B cell (primary cell): ENCODE measurements at regions not wholly inside any gene's neighbourhood (a gene's known extent, or its start where the extent isn't known, plus 50 kb on each side); places are given as distances from the start of the nearest gene placed in this dataset.

Experiments used
- ATAC-seq: fragments of 200-7000 bp; cut with Tn5 transposase; one replicate; pipeline ENCODE4 v1.10.0; 2021; ENCODE audit warnings: low read depth, mild to moderate bottlenecking, moderate number of reproducible peaks, moderate library complexity
- CTCF ChIA-PET: fragments of 350-600 bp; sonication (Branson Sonifier 250); formaldehyde crosslinking; loops from one replicate; lab custom pipeline; 2021; ENCODE audit warnings: antibody characterized with exemption, inconsistent platforms; lab: Charles Lee
- POLR2A ChIA-PET: fragments of 350-600 bp; sonication (Branson Sonifier 250); formaldehyde crosslinking; loops from one replicate; lab custom pipeline; 2021; ENCODE audit warnings: antibody characterized with exemption; lab: Charles Lee
- DNase-seq: peaks from one replicate; pipeline ENCODE4 v3.0.0; 2013
- H2AFZ ChIP-seq: 2 replicates; pipeline ENCODE4 v1.6.1; 2012; ENCODE audit warnings: mild to moderate bottlenecking, low read depth, low read length; ENCODE audit not compliant: insufficient read depth, poor library complexity, severe bottlenecking
- H3K27ac ChIP-seq, 2 donors: 1 replicate in 1 of 2; 2 replicates in 1 of 2; pipeline ENCODE4 v1.5.1; 2012 to 2013; ENCODE audit warnings: low read length in 2 of 2, mild to moderate bottlenecking in 2 of 2, moderate library complexity in 1 of 2
- H3K27me3 ChIP-seq, 4 experiments: fragments of 200-600 bp in 1 of 4; sonication (generic) in 1 of 4; replicated peaks in 1 of 4; 1 replicate in 2 of 4; 2 replicates in 2 of 4; pipeline versions ENCODE4 v1.6.1 to v1.7.0; 2013 to 2016; ENCODE audit warnings: low read length in 3 of 4, mild to moderate bottlenecking in 2 of 4, mixed read lengths in 1 of 4, moderate library complexity in 1 of 4; ENCODE audit not compliant: insufficient read depth in 4 of 4, control insufficient read depth in 3 of 4; ENCODE audit errors: control extremely low read depth in 1 of 4
- H3K36me3 ChIP-seq, 2 experiments: replicated peaks in 1 of 2; 1 replicate in 1 of 2; 2 replicates in 1 of 2; pipeline versions ENCODE4 v1.6.1 to v1.7.1; 2013; ENCODE audit warnings: low read length in 1 of 2; ENCODE audit not compliant: insufficient read depth in 2 of 2, control insufficient read depth in 1 of 2; ENCODE audit errors: control extremely low read depth in 1 of 2, extremely low read depth in 1 of 2
- H3K4me1 ChIP-seq, 2 donors: fragments of 200-600 bp in 1 of 2; sonication (generic) in 1 of 2; 1 replicate in 1 of 2; 2 replicates in 1 of 2; pipeline versions ENCODE4 v1.5.1 to v1.6.1; 2013 to 2017; ENCODE audit warnings: low read length in 2 of 2; ENCODE audit not compliant: control insufficient read depth in 2 of 2, insufficient read depth in 2 of 2
- H3K4me2 ChIP-seq: replicated peaks from 2 replicates; pipeline ENCODE3; 2012; ENCODE audit warnings: mild to moderate bottlenecking, low read depth, low read length; ENCODE audit not compliant: poor library complexity, severe bottlenecking
- H3K4me3 ChIP-seq, 5 experiments: fragments of 200-600 bp in 1 of 5; sonication (generic) in 1 of 5; 1 replicate in 3 of 5; 2 replicates in 2 of 5; pipeline versions ENCODE4 v1.5.1 to v1.7.0; 2011 to 2016; ENCODE audit warnings: low read length in 4 of 5, mild to moderate bottlenecking in 4 of 5, low read depth in 2 of 5, control low read depth in 1 of 5, moderate library complexity in 1 of 5; ENCODE audit not compliant: insufficient read depth in 1 of 5; ENCODE audit errors: control extremely low read depth in 1 of 5, extremely low read depth in 1 of 5
- H3K79me2 ChIP-seq: fragments of 200-600 bp; sonication (generic); one replicate; pipeline ENCODE4 v1.6.0; 2016; ENCODE audit warnings: low read length; ENCODE audit not compliant: control insufficient read depth, insufficient read depth
- H3K9ac ChIP-seq: fragments of 200-600 bp; sonication (generic); 2 replicates; pipeline ENCODE4 v1.6.1; 2017; ENCODE audit warnings: mild to moderate bottlenecking, low read length, moderate library complexity
- H3K9me3 ChIP-seq, 3 donors: one replicate each; pipeline versions ENCODE4 v1.6.1 to v1.7.1; 2013; ENCODE audit warnings: low read length in 2 of 3; ENCODE audit not compliant: control insufficient read depth in 2 of 3, insufficient read depth in 1 of 3; ENCODE audit errors: control extremely low read depth in 1 of 3
- H4K20me1 ChIP-seq: 2 replicates; pipeline ENCODE4 v1.6.0; 2012; ENCODE audit warnings: mild to moderate bottlenecking, low read length; ENCODE audit not compliant: insufficient read depth, control insufficient read depth, poor library complexity, severe bottlenecking
- H3K27ac Mint-ChIP-seq: one replicate; pipeline ENCODE4 v1.8.0; 2021; ENCODE audit warnings: mixed read lengths
- H3K27me3 Mint-ChIP-seq: one replicate; pipeline ENCODE4 v1.8.0; 2021; ENCODE audit warnings: mixed read lengths
- H3K4me1 Mint-ChIP-seq: one replicate; pipeline ENCODE4 v1.8.0; 2021; ENCODE audit warnings: mixed read lengths
- H3K4me3 Mint-ChIP-seq: one replicate; pipeline ENCODE4 v1.8.0; 2021; ENCODE audit warnings: mixed read lengths
- H3K9me3 Mint-ChIP-seq: one replicate; pipeline ENCODE4 v1.8.0; 2022; ENCODE audit warnings: mixed read lengths; ENCODE audit not compliant: insufficient read depth
- CTCF ChIP-seq: fragments of 200-600 bp; IDR thresholded peaks from one replicate; pipeline ENCODE4 v1.8.0; 2022; ENCODE audit warnings: antibody characterized with exemption, mild to moderate bottlenecking
- EZH2 ChIP-seq: IDR thresholded peaks from 2 replicates; pipeline ENCODE4 v1.6.1; 2012; ENCODE audit warnings: borderline replicate concordance, low read depth, mild to moderate bottlenecking, moderate library complexity, low read length; ENCODE audit not compliant: insufficient read depth, poor library complexity, severe bottlenecking
- WGBS: methylation state at CpG from one replicate; pipeline ENCODE4 v1.1.5; 2013; ENCODE audit warnings: missing lambda C conversion rate; ENCODE audit not compliant: insufficient coverage; 5-methylcytosine and 5-hydroxymethylcytosine counted together
- intact Hi-C: fragments of 100-400 bp; cut with micrococcal nuclease; formaldehyde crosslinking; loops from one replicate; pipeline ENCODE4 v1.10.0; 2022

- no peak overlapping the region for H3K27ac Mint-ChIP-seq
- Histone ChIP-seq H3K4me2 (no peak overlapping the region), H3K36me3 (no peaks in the 10 kb centered on the region), H3K4me1 (no peaks in the 10 kb centered on the region), H3K27me3 (no peaks in the 10 kb centered on the region), H3K9me3 (peaks cover 0 to 3% (median 0%) of the 10 kb centered on the region in 3 donors), H3K27ac (no peak overlapping the region), H3K9ac (no peak overlapping the region), H2AFZ (no peak overlapping the region), H4K20me1 (no peaks in the 10 kb centered on the region), H3K4me3 (no peak overlapping the region), H3K79me2 (no peaks in the 10 kb centered on the region)
- ChIA-PET CTCF (interaction anchor here (1.1 kb wide), 1 partner anchor 9 kb away, joined by 3 read pairs; no protein-coding TSS in a partner anchor), POLR2A (no interaction called here)
- no peak for TF ChIP-seq CTCF
- TF ChIP-seq EZH2, result no peak
- no peak overlapping the region for H3K4me3 Mint-ChIP-seq
- no peaks in the 10 kb centered on the region for H3K4me1 Mint-ChIP-seq
- DNase-seq (no peak), ATAC-seq (no peak)
- H3K9me3 Mint-ChIP-seq, result no peaks in the 10 kb centered on the region
- no peaks in the 10 kb centered on the region for H3K27me3 Mint-ChIP-seq
- WGBS, result 83% methylated on average over 2 of the region's 3 CpGs
- intact Hi-C loops, result no loop called here
These were observed 377.6 kb downstream of the DNAH5 start for GRCh38 chr5:13566871-13567339.

GRCh38 chr5:13558408-13558807, 386.1 kb downstream of the DNAH5 start:
- H3K9me3 ChIP-seq, result peaks cover 0 to 4% (median 0%) of the 10 kb centered on the region in 3 donors
- Mint-ChIP-seq H3K4me1 (no peaks in the 10 kb centered on the region), H3K27me3 (no peaks in the 10 kb centered on the region), H3K9me3 (peaks cover 8% of the 10 kb centered on the region), H3K4me3 (no peak overlapping the region), H3K27ac (no peak overlapping the region)
- ATAC-seq (no peak), DNase-seq (no peak)
- no peak overlapping the region for H3K27ac ChIP-seq
- no peak overlapping the region for H2AFZ ChIP-seq
- POLR2A ChIA-PET, result no interaction called here
- H3K9ac ChIP-seq, result no peak overlapping the region
- intact Hi-C loops, result no loop called here
- TF ChIP-seq CTCF, result no peak
- no peak for TF ChIP-seq EZH2
- CTCF ChIA-PET, result interaction anchor here (1.0 kb wide), 1 partner anchor 9 kb away, joined by 3 read pairs; no protein-coding TSS in a partner anchor
- H3K79me2 ChIP-seq, result no peaks in the 10 kb centered on the region
- H3K4me2 ChIP-seq, result no peak overlapping the region
- H3K36me3 ChIP-seq, result no peaks in the 10 kb centered on the region
- H3K4me1 ChIP-seq, result no peaks in the 10 kb centered on the region
- WGBS, result no CpG with 5 or more reads among the region's 1 CpG
- H4K20me1 ChIP-seq, result no peaks in the 10 kb centered on the region
- H3K27me3 ChIP-seq, result no peaks in the 10 kb centered on the region
- no peak overlapping the region for H3K4me3 ChIP-seq
